GM06990 (cell line): ENCODE measurements at regions not wholly inside any gene's neighbourhood (a gene's known extent, or its start where the extent isn't known, plus 50 kb on each side); places are given as distances from the start of the nearest gene placed in this dataset.

Experiments
- DNase-seq: peaks from one replicate; pipeline ENCODE4 v3.0.0-alpha.2; 2011; ENCODE audit not compliant: insufficient read length; ENCODE audit errors: extremely low read depth
- H3K27me3 ChIP-seq: replicated peaks from 2 replicates; pipeline ENCODE4 v1.6.0; 2011; ENCODE audit warnings: low read length; ENCODE audit not compliant: control insufficient read depth, insufficient read depth
- H3K36me3 ChIP-seq: 2 replicates; pipeline ENCODE4 v1.5.1; 2011; ENCODE audit warnings: low read length; ENCODE audit not compliant: control insufficient read depth, insufficient read depth
- H3K4me3 ChIP-seq: replicated peaks from 2 replicates; pipeline ENCODE4 v1.5.1; 2011; ENCODE audit warnings: low read depth, mild to moderate bottlenecking, control low read depth, low read length
- CTCF ChIP-seq: IDR thresholded peaks from 2 replicates; pipeline ENCODE4 v1.5.1; 2011; ENCODE audit warnings: low read length, control low read depth, mild to moderate bottlenecking, inconsistent platforms; ENCODE audit not compliant: insufficient read depth, poor library complexity, severe bottlenecking

GRCh38 chr13:91270031-91270430 lies 77.5 kb upstream of the MIR17HG start:
- H3K27me3 ChIP-seq = no peaks in the 10 kb centered on the region
- TF ChIP-seq CTCF = no peak
- H3K36me3 ChIP-seq = no peaks in the 10 kb centered on the region
- H3K4me3 ChIP-seq = no peak overlapping the region
- no peak for DNase-seq

GRCh38 chr13:91272235-91272777 lies 75.2 kb upstream of the MIR17HG start:
- TF ChIP-seq CTCF = no peak
- Histone ChIP-seq H3K4me3 (no peak overlapping the region), H3K36me3 (no peaks in the 10 kb centered on the region), H3K27me3 (no peaks in the 10 kb centered on the region)
- DNase-seq = no peak

- H3K27me3 ChIP-seq = no peaks in the 10 kb centered on the region
- no peak for DNase-seq
- H3K4me3 ChIP-seq = no peak overlapping the region
- H3K36me3 ChIP-seq = no peaks in the 10 kb centered on the region
- TF ChIP-seq CTCF = no peak
These were observed 73.8 kb upstream of the MIR17HG start for GRCh38 chr13:91273675-91274074.

GRCh38 chr13:91277013-91277676 lies 70.3 kb upstream of the MIR17HG start:
- no peaks in the 10 kb centered on the region for H3K27me3 ChIP-seq
- no peaks in the 10 kb centered on the region for H3K36me3 ChIP-seq
- DNase-seq = no peak
- H3K4me3 ChIP-seq = no peak overlapping the region
- TF ChIP-seq CTCF = no peak

GRCh38 chr13:91278291-91278690 lies 69.2 kb upstream of the MIR17HG start:
- no peak for DNase-seq
- H3K27me3 ChIP-seq = no peaks in the 10 kb centered on the region
- no peak for TF ChIP-seq CTCF
- no peak overlapping the region for H3K4me3 ChIP-seq
- no peaks in the 10 kb centered on the region for H3K36me3 ChIP-seq
